ENCODE measurements at regions not wholly inside any gene's neighbourhood (a gene's known extent, or its start where the extent isn't known, plus 50 kb on each side); places are given as distances from the start of the nearest gene placed in this dataset.
A peak's percentile ranks its signal among the peaks of the same experiment; 100 is the strongest.

DNA sequence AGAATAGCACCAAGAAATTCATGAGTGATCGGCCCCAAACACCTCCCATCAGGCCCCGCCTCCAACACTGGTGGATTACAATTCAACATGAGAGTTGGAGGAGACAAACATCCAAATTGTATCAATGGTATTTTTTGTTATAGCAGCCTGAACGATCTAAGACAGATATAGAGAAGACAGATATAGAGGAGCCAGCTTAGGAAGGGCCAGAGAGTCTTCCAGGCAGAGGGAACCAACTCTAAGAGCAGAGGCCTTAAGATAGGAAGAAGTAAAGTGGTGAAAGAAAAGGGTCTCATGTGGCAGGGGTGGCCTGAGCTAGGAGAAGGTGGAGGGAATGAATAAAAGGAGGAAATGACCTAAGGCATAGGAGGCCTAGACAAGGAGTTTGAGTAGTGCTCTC, 158.8 kb upstream of the TBL1XR1 start:
- Histone ChIP-seq H3K4me2 (peak overlapping the region; percentile 80), H3K9me2 (ENCODE audit: insufficient read depth) (no peaks in the 10 kb centered on the region), H3K79me2 (ENCODE audit: low read depth) (no peaks in the 10 kb centered on the region), H3F3A (ENCODE audit: insufficient read depth, low read depth) (peaks cover 53% of the 10 kb centered on the region), H3K36me3 (ENCODE audit: low read depth) (no peaks in the 10 kb centered on the region), H3K4me3 (no peak overlapping the region), H2AFZ (no peak overlapping the region), H3K27ac (peak overlapping the region; percentile 96), H3K27me3 (ENCODE audit: insufficient read depth, low read depth) (no peaks in the 10 kb centered on the region), H4K20me1 (ENCODE audit: insufficient read depth) (no peaks in the 10 kb centered on the region), H3K4me1 (replicated peaks; ENCODE audit: insufficient read depth) (peaks cover 59% of the 10 kb centered on the region), H3K9me3 (ENCODE audit: insufficient read depth, low read depth) (no peaks in the 10 kb centered on the region)
- DNase-seq, result no peak
- BruUV-seq (replicated peaks), result no TSS peak
- CTCF ChIA-PET, result interaction anchor here (1.4 kb wide), 1 partner anchor 157 kb away, joined by 3 read pairs; no protein-coding TSS in a partner anchor
- POLR2A ChIA-PET (ENCODE audit: unreplicated experiment), result no interaction called here
- TF ChIP-seq EZH2 (IDR thresholded peaks at IDR 0.05; ENCODE audit: low read depth), result no peak
- TF ChIP-seq, protein P1, sequence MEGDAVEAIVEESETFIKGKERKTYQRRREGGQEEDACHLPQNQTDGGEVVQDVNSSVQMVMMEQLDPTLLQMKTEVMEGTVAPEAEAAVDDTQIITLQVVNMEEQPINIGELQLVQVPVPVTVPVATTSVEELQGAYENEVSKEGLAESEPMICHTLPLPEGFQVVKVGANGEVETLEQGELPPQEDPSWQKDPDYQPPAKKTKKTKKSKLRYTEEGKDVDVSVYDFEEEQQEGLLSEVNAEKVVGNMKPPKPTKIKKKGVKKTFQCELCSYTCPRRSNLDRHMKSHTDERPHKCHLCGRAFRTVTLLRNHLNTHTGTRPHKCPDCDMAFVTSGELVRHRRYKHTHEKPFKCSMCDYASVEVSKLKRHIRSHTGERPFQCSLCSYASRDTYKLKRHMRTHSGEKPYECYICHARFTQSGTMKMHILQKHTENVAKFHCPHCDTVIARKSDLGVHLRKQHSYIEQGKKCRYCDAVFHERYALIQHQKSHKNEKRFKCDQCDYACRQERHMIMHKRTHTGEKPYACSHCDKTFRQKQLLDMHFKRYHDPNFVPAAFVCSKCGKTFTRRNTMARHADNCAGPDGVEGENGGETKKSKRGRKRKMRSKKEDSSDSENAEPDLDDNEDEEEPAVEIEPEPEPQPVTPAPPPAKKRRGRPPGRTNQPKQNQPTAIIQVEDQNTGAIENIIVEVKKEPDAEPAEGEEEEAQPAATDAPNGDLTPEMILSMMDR (conservative IDR thresholded peaks at IDR 0.05), result no peak
- intact Hi-C loops (cut with micrococcal nuclease; ENCODE audit: unreplicated experiment), result loop anchor here (5.0 to 10.0 kb wide), 2 partner anchors 391 to 816 kb away; no protein-coding TSS in a partner anchor

DNA sequence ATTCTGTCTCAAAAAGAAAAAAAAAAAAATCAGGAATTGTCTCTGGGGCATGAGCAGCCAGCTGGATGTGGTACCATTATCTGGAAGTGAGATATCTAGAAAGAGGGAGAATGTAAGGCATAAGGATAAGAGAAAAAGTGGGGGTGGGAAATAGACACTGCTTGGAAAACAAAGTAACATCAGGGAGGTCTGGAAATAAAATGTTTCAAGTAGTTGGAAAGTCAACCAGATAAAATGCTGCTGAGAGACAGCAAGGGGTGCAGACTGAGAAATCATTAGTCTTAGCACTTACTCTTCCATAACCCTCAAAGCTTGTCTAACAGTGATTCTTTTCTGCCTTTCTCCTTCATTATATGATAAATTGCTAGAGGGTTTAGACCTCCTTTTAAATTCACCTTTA, 159.7 kb upstream of the TBL1XR1 start:
- Histone ChIP-seq H3K36me3 (ENCODE audit: low read depth) (no peaks in the 10 kb centered on the region), H3F3A (ENCODE audit: insufficient read depth, low read depth) (peaks cover 53% of the 10 kb centered on the region), H3K4me3 (peak overlapping the region; percentile 6; the same call in 1 of the 2 replicates), H4K20me1 (ENCODE audit: insufficient read depth) (no peaks in the 10 kb centered on the region), H2AFZ (no peak overlapping the region), H3K27ac (peak overlapping the region; percentile 96), H3K27me3 (ENCODE audit: insufficient read depth, low read depth) (no peaks in the 10 kb centered on the region), H3K9me2 (ENCODE audit: insufficient read depth) (no peaks in the 10 kb centered on the region), H3K9me3 (ENCODE audit: insufficient read depth, low read depth) (no peaks in the 10 kb centered on the region), H3K79me2 (ENCODE audit: low read depth) (no peaks in the 10 kb centered on the region), H3K4me1 (replicated peaks; ENCODE audit: insufficient read depth) (peaks cover 65% of the 10 kb centered on the region), H3K4me2 (peak overlapping the region; percentile 80)
- no peak for DNase-seq
- POLR2A ChIA-PET (ENCODE audit: unreplicated experiment), result interaction anchor here (0.6 to 2.2 kb wide), 7 partner anchors 63 to 1031 kb away, joined by 3 to 17 read pairs (median 4); partner anchors contain the start of gene TBL1XR1
- intact Hi-C loops (cut with micrococcal nuclease; ENCODE audit: unreplicated experiment), result loop anchor here (1.0 to 10.0 kb wide), 3 partner anchors 12 to 815 kb away; no protein-coding TSS in a partner anchor
- TSS peak; percentile 80 for BruUV-seq (replicated peaks)
- CTCF ChIA-PET, result interaction anchor here (0.6 to 1.4 kb wide), 3 partner anchors 11 to 158 kb away, joined by 3 read pairs; no protein-coding TSS in a partner anchor
- TF ChIP-seq EZH2 (IDR thresholded peaks at IDR 0.05; ENCODE audit: low read depth), result no peak
- TF ChIP-seq, protein P1 (conservative IDR thresholded peaks at IDR 0.05), result no peak

DNA sequence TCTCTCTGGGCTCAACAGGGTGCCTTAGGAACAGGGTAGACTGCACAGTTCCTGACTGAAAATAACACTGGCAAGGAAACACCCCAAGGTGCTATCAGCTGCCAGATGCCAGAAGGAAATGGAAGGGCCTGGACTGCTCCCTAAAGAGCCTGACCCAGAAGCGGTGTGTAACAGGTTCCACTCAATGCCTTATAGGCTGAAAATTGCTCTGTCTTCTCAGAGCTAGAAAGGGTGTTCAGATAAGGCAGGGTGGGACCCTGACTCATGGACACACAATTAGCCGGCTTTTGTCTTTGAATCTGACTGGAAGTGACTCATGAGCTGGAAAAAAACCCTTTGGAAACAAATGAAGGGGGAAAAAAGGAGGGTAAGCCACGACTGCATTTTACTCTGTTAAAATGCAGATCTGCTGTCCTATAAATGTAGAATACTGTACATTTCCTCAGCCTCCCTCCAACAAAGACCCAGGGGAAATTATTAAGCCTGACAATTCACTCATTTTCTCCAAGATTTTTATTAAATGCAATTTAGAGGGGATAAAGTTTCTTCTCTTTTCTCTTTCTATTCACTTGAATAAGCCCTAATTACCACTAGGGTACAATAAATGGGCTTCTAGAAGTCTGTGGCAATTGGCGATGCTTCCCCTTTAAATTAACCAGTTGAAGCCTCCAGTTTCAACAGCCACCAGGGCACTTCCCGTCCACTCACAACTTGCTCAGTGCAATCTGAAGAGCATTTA, 160.2 kb upstream of the TBL1XR1 start:
- Histone ChIP-seq H4K20me1 (ENCODE audit: insufficient read depth) (no peaks in the 10 kb centered on the region), H3K27me3 (ENCODE audit: insufficient read depth, low read depth) (no peaks in the 10 kb centered on the region), H3K4me3 (peak overlapping the region; percentile 49), H3K9me2 (ENCODE audit: insufficient read depth) (no peaks in the 10 kb centered on the region), H3K4me1 (replicated peaks; ENCODE audit: insufficient read depth) (peaks cover 66% of the 10 kb centered on the region), H3K4me2 (peak overlapping the region; percentile 80), H3K9me3 (ENCODE audit: insufficient read depth, low read depth) (no peaks in the 10 kb centered on the region), H3K79me2 (ENCODE audit: low read depth) (no peaks in the 10 kb centered on the region), H3K27ac (peak overlapping the region; percentile 96), H3K36me3 (ENCODE audit: low read depth) (no peaks in the 10 kb centered on the region), H2AFZ (peak overlapping the region; percentile 14; the same call in 1 of the 2 replicates), H3F3A (ENCODE audit: insufficient read depth, low read depth) (peaks cover 53% of the 10 kb centered on the region)
- ChIA-PET POLR2A (ENCODE audit: unreplicated experiment) (interaction anchor here (0.5 to 2.2 kb wide), 8 partner anchors 63 to 1030 kb away, joined by 3 to 17 read pairs (median 4); partner anchors contain the start of gene TBL1XR1), CTCF (interaction anchor here (0.6 to 1.4 kb wide), 5 partner anchors 11 to 159 kb away, joined by 3 to 5 read pairs (median 3); no protein-coding TSS in a partner anchor)
- BruUV-seq (replicated peaks), result no TSS peak
- TF ChIP-seq, protein P1 (conservative IDR thresholded peaks at IDR 0.05), result no peak; the same call in 1 of the 2 replicates
- TF ChIP-seq EZH2 (IDR thresholded peaks at IDR 0.05; ENCODE audit: low read depth), result no peak
- intact Hi-C loops (cut with micrococcal nuclease; ENCODE audit: unreplicated experiment), result loop anchor here (1.0 to 10.0 kb wide), 5 partner anchors 12 to 815 kb away; no protein-coding TSS in a partner anchor
- DNase-seq, result peak; percentile 82 to 99

Measured in PC-9 (cell line).